ENCODE measurements at regions not wholly inside any gene's neighbourhood (a gene's known extent, or its start where the extent isn't known, plus 50 kb on each side); places are given as distances from the start of the nearest gene placed in this dataset.
"Not testable (repeated sequence)": the region's sequence is repeated elsewhere in the genome, so short reads cannot be mapped to it uniquely, and the experiment has no call there.

GRCh38 chr2:242009846-242010245 is 140.3 kb downstream of the RTP5 start:
- DNase-seq: not testable (repeated sequence)

DNA sequence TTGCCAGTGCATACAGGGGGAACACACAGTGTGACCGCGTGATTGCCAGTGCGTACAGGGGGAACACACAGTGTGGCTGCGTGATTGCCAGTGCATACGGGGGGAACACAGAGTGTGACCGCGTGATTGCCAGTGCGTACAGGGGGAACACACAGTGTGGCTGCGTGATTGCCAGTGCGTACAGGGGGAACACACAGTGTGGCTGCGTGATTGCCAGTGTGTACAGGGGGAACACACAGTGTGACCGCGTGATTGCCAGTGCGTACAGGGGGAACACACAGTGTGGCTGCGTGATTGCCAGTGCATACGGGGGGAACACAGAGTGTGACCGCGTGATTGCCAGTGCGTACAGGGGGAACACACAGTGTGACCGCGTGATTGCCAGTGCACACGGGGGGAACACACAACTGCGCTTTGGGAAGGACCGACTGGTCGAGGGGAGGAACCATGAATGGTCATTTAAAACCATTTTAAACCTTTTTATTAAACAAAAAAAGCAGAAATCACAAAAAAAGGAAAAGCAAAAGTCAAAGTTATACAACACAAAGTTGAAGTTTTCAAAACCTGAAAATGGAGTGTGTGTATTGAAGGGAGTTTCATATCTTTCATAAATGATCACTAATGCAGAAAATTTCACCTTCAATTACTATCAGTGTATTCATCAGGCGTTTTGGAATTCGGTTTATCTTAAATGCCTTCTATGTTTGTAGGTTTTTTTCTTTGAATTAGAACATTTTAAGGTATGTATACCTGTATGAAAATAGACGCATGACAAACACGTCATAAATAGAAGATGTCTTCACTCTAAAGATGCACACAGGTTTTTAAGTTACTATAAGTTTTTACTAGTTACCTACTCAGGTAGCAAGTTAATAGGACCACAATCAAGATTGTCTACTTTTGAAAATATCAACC is 141.0 kb downstream of the RTP5 start:
- DNase-seq: not testable (repeated sequence)

DNA sequence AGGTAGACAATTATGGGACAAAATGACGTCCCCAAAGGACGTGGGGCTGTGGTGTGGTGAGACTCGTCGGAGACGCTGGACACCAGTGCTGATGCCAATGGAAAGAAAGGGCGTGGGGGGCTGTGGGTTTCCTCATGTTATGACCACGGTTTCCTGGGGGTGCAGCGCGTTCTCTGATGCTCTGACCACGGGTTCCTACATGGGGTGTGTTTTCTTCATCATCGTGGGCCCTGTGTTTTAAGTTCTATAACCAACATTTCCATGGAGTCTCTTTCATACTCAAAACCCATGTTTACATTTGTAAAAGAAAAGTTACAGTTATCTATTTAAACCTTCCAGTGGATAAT is 141.6 kb downstream of the RTP5 start:
- no peak for DNase-seq

- DNase-seq: no peak
These were observed 142.0 kb downstream of the RTP5 start for GRCh38 chr2:242011516-242011915.

DNA sequence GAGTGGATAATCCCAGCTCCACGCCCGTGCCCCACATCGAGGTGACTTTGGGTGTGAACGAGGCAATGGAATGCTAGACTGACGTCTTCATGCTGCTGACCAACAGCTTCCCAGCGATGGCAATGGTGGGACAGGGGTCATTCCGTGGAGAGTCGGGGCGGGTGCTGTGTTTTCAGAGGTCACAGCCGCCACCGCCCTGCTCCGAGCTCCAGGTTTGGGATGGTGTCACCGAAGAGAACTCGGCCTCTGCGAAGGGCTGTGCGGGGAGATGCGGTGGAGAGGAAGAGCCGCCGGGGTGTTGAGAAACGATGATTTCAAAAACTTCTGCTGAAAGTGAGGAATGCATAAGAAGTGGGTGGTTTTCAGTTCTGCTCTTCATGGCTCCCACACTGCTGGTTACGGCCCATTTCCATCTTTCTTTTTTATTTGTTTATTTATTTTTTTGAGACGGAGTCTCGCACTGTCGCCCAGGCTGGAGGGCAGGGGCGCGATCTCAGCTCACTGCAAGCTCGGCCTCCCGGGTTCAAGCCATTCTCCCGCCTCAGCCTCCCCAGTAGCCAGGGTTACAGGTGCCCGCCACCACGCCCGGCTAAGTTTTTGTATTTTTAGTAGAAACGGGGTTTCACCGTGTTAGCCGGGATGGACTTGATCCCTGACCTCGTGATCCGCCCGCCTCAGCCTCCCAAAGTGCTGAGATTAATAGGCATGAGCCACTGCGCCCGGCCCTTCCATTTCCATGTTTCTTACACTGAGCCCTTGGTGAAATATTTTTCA is 142.6 kb downstream of the RTP5 start:
- no peak for DNase-seq

DNA sequence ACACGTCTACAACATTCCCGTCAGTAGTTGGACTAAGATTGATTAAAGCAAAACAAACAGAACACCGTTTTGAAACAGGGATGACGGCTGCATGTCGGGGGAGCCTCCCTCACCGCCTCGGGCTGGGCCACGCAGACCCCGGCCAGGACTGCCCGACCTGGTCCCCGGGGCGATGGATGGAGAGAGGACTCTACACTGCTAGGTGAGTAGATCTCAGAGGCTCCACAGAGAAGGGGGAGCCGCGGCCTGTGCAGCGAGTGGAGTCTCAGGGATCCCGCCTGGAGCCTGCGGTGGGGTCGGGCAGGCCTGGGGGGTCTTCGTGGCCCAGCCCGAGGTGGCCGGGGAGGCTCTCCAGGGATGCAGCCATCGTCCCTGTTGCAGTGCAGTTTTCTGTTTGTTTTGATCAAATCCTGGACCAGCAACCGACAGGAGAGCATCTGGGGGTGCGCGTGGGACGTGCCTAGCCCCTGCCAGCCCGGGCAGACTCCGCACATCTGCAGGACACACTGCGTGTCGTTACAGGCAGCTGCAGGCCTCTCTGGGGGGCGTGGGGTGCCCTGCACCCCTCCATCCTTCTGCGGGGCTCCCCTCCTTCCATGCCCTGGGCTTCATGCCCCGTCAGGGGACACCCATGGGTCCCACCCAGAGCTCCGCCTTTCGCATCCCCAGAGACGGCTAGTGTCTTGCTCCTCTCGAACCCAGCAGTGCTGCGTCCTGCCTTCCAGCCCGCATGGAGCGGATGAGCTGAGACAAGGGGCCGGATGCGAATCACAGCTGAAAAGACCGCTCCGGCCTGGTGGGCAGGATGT is 143.6 kb downstream of the RTP5 start:
- no peak for DNase-seq

GRCh38 chr2:242013771-242014170 is 144.2 kb downstream of the RTP5 start:
- no peak for DNase-seq

GRCh38 chr2:242015108-242016065 is 145.9 kb downstream of the RTP5 start:
- no peak for DNase-seq

GRCh38 chr2:242017086-242017485 is 147.6 kb downstream of the RTP5 start:
- DNase-seq: no peak

DNA sequence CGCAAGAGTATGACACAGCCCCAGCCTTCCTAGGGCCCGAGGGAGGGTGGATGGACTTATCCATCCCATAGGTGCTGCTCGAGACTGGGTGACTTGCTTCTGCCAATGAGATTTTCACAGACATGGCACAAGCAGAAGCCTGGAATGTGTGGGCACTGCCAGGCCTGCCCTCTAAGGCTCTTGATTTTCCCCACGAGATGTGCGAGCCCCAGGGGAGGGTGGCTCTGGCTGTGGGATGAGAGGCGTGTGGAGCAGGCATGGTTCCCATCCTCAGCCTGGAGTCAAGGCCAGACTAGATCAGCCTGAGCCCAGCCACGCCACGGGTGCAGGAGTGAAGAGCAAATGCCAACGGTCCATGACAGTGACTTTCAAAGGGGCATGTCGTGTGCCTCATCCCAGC is 148.9 kb downstream of the RTP5 start:
- DNase-seq: not testable (repeated sequence)

DNA sequence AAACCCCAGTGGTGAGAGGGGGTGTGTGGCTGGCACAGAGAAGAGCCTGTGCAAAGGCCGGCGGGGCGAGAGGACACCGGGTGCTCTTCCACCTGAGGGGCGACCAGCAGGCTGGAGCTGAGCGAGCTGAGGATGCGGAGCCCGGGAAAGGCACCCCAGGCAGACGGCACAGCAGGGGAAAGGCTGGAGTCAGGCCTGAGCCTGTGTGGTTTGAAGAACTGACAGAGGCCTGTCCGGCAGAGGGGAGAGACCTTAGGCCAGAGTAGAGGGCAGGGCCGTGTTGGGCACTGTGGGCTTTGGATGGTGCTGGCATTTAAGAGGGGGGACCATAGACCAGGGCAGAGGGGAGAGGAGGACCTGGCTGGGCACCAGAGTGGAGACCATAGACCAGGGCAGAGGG is 149.8 kb downstream of the RTP5 start:
- DNase-seq: no peak

DNA sequence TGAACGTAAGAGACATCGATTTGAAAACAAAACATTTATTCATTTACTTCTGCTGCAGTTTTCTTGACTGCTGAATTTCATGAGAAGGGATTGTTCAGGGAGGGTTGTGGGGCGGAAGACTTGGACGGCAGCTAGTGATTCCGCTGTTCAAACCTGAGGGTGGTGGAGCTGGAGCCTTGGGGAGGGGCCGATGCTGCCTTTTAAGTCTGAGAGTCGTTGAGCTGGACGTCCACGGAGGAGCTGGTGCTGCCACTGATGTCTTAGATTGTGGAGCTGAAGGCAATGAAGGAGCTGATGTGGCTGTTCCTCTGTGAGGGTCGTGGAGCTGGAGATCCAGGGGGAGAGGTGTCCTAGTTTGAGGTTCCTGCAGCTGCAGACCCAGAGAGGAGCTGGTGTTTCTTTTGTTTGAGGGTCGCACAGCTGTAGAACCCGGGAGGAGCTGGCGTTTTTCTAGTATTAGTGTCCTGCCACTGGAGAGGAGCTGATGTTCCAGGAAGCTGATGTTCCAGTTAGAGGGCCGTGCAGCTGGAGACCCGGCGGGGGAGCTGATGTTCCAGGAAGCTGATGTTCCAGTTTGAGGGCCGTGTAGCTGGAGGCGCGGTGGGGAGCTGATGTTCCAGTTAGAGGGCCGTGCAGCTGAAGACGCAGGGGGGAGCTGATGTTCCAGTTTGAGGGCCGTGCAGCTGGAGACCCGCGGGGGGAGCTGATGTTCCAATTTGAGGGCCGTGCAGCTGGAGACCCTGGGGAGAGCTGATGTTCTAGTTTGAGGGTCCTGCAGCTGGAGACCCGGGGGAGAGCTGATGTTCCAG is 150.9 kb downstream of the RTP5 start:
- DNase-seq: no peak

GRCh38 chr2:242022550-242023290 is 153.2 kb downstream of the RTP5 start:
- DNase-seq: no peak

- no peak for DNase-seq
These were observed 155.3 kb downstream of the RTP5 start for GRCh38 chr2:242024751-242025355.

DNA sequence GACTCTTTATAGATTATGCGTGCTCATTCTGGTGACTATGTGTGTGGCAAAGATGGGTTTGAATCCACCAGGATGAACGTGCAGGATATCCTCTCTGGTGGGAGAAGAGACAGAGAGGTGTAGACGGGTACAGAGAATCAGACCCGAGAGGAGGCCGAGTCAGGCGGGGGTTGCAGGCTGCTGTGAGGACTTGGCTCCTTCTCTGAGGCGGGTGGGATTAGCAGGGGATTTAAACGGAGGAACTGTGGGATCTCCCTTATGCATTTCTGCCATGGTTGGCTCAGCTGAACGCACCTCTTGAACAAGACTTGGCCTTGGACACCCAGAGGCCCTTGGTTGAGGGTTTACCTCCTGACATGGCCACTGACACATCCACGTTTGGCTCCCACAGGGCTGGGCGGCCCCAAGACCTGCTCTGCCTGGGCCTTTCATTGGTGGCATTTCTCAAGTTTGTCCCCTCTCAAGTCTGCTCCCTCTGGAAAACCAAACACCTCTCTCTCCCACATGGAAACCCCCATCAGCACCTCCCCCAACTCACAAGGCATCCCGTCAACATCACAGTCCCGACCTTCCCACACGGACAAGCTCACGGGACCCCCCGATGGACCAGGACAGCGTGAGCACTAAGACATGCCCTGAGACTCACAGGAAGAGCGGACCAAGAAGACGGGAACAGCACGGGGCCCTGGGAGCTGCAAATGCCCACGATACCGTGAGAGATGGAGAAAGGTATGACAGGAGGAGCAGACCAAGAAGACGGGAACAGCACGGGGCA is 158.3 kb downstream of the RTP5 start:
- no peak for DNase-seq

DNA sequence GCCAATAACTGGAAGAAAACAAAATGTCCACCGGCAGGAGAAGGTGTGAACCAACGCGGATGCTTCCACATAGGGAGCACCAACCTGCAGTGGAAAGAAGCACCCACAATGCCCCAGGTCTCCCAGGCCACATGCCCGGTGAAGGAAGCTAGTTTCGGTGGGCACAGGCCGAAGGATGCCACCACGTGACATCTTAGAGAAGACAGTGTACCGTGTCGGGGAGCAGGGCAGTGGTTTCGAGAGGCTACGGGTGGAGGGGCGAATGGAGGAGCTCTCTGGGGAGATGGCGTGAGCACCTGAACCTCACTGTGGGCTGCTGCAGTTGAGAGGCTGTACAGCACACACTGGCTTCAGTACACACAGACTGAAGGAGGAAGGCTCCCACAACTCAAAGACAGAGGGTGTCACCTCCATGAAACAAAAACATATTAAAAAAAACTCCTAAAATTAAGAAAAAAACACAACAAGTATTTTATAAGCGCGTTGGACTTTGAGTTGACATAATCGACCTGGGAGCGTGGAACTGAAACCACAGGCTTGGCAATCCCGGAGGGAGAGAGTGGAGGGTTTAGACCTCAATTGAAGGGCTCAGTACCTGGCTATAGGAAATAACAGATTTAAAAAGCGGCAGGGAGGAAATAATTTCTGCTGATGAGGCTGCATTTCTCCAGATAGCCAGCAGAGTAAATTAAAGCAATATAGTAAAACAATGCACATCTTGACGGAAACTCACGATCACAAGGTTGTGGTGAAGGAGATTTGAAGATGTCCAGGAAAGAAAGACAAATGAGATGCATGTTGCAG is 160.1 kb downstream of the RTP5 start:
- DNase-seq: no peak

DNA sequence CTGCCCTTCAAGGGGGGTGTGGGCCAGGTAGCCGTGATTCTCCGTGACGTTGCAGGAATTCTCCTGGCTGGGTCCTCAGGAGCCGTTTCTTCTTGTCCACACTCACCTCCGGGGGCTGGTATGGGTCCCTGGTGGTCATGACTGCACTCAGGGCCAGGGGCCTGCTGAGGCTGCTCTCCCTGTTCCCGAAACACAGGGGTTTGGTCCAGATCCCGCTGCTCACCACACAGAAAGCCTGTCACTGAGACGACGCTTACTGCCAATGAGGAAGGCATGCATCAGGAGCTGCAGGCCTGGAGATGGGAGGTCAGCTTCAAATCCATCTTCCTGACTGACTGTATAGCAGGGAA is 160.7 kb downstream of the RTP5 start:
- DNase-seq: no peak

GRCh38 chr2:242030858-242031257 is 161.3 kb downstream of the RTP5 start:
- DNase-seq: no peak

Measured in NK-92 treated with Interleukin-12 subunit alpha and Interleukin-12 subunit beta, amount 100 ng/mL, for 24 hours (cell line).